Natural killer cell treated with Interleukin-12 subunit alpha and Interleukin-12 subunit beta and Interleukin-15 and Interleukin-18, amount 100 ng/mL, for 72 hours (primary cell): ENCODE measurements at regions not wholly inside any gene's neighbourhood (a gene's known extent, or its start where the extent isn't known, plus 50 kb on each side); places are given as distances from the start of the nearest gene placed in this dataset.
"Not testable (repeated sequence)": the region's sequence is repeated elsewhere in the genome, so short reads cannot be mapped to it uniquely, and the experiment has no call there.

ENCODE experiments used
- ATAC-seq, 2 donors: fragments of 150-1000 bp; cut with Tn5 transposase in 1 of 2; sonication (Bioruptor Pico), chemical (Tn5 transposase) in 1 of 2; 2 replicates each; pipeline ENCODE4 v1.10.0; 2021
- DNase-seq: peaks from one replicate; pipeline ENCODE4 v3.0.0; 2022; ENCODE audit warnings: low spot score
- H3K27ac Mint-ChIP-seq, 2 donors: 1 replicate in 1 of 2; 2 replicates in 1 of 2; pipeline ENCODE4 v1.8.0; 2022; ENCODE audit warnings: mixed read lengths in 2 of 2, mild to moderate bottlenecking in 1 of 2, moderate library complexity in 1 of 2
- H3K27me3 Mint-ChIP-seq, 2 donors: 1 replicate in 1 of 2; 2 replicates in 1 of 2; pipeline ENCODE4 v1.8.0; 2022; ENCODE audit warnings: mixed read lengths in 2 of 2
- H3K36me3 Mint-ChIP-seq: one replicate; pipeline ENCODE4 v1.8.0; 2022; ENCODE audit warnings: mixed read lengths
- H3K4me1 Mint-ChIP-seq, 2 donors: 1 replicate in 1 of 2; 2 replicates in 1 of 2; pipeline ENCODE4 v1.8.0; 2022; ENCODE audit warnings: low read depth in 2 of 2, mixed read lengths in 2 of 2, mild to moderate bottlenecking in 1 of 2
- H3K4me3 Mint-ChIP-seq: one replicate; pipeline ENCODE4 v1.8.0; 2022; ENCODE audit warnings: mixed read lengths
- H3K9me3 Mint-ChIP-seq: 2 replicates; pipeline ENCODE4 v1.8.0; 2022; ENCODE audit warnings: mixed read lengths

GRCh38 chr16:50497592-50497991 is 50.6 kb upstream of the NKD1 start:
- ATAC-seq (no peak), DNase-seq (no peak)
- peaks cover 2 to 4% of the 10 kb centered on the region in 2 donors for H3K27me3 Mint-ChIP-seq
- H3K27ac Mint-ChIP-seq = no peak overlapping the region
- no peaks in the 10 kb centered on the region for H3K4me1 Mint-ChIP-seq
- no peaks in the 10 kb centered on the region for H3K9me3 Mint-ChIP-seq
- H3K4me3 Mint-ChIP-seq = no peak overlapping the region
- H3K36me3 Mint-ChIP-seq = no peaks in the 10 kb centered on the region

GRCh38 chr16:50496990-50497389 is 51.2 kb upstream of the NKD1 start:
- ATAC-seq = peak in 1 of 2 donors; percentile 20
- no peaks in the 10 kb centered on the region for H3K9me3 Mint-ChIP-seq
- DNase-seq = no peak
- peaks cover 0 to 3% of the 10 kb centered on the region in 2 donors for H3K27me3 Mint-ChIP-seq
- no peak overlapping the region for H3K4me3 Mint-ChIP-seq
- no peak overlapping the region for H3K27ac Mint-ChIP-seq
- no peaks in the 10 kb centered on the region for H3K36me3 Mint-ChIP-seq
- H3K4me1 Mint-ChIP-seq = no peaks in the 10 kb centered on the region

- ATAC-seq (no peak), DNase-seq (no peak)
- Mint-ChIP-seq H3K4me1 (no peaks in the 10 kb centered on the region), H3K27me3 (peaks cover 6 to 7% of the 10 kb centered on the region in 2 donors), H3K4me3 (no peak overlapping the region), H3K9me3 (no peaks in the 10 kb centered on the region), H3K36me3 (no peaks in the 10 kb centered on the region), H3K27ac (no peak overlapping the region)
Measured at GRCh38 chr16:50495673-50496072, 52.5 kb upstream of the NKD1 start.

DNA sequence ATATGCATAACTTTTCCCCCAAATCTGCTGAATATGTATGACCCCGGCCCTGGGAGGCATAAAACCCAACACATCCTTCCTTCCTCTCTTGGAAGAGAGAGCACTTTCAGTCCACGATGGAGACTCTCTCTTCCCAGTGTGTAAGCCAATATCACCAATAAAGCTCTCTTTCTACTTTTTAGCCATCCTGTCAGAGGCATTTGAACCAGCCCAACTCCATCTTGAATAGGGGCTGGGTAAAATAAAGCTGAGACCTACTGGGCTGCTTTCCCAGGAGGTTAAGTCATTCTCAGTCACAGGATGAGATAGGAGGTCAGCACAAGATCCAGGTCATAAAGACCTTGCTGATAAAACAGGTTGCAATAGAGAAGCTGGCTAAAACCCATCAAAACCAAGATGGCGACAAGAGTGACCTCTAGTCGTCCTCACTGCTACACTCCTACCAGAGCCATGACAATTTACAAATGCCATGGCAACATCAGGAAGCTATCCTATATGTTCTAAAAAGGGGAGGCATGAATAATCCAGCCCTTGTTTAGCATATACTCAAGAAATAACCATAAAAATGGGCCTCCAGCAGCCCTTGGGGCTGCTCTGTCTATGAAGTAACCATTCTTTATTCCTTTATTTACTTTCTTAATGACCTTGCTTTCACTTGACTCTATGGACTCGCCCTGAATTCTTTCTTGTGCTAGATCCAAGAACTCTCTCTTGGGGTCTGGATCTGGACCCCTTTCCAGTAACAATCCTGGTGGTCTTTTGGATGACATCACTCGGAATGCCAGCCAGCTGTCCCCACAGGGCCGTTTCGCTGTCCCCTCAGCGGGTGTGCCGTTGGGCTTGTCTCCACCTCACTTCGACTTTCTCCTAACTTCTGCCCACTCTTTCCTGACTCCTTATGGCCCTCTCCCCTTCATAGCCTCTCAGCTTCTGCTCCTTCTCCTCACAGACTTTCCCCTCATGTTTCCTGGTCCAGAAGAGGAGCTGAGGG is 53.4 kb upstream of the NKD1 start:
- H3K27me3 Mint-ChIP-seq = peaks cover 6 to 7% of the 10 kb centered on the region in 2 donors
- ATAC-seq = no peak
- H3K4me1 Mint-ChIP-seq = no peaks in the 10 kb centered on the region
- no peak for DNase-seq
- no peaks in the 10 kb centered on the region for H3K36me3 Mint-ChIP-seq
- no peak overlapping the region for H3K4me3 Mint-ChIP-seq
- no peaks in the 10 kb centered on the region for H3K9me3 Mint-ChIP-seq
- no peak overlapping the region for H3K27ac Mint-ChIP-seq

- no peaks in the 10 kb centered on the region for H3K36me3 Mint-ChIP-seq
- ATAC-seq (no peak), DNase-seq (no peak)
- no peaks in the 10 kb centered on the region for H3K4me1 Mint-ChIP-seq
- no peak overlapping the region for H3K4me3 Mint-ChIP-seq
- no peak overlapping the region for H3K27ac Mint-ChIP-seq
- H3K27me3 Mint-ChIP-seq = peaks cover 15 to 20% of the 10 kb centered on the region in 2 donors
- H3K9me3 Mint-ChIP-seq = no peaks in the 10 kb centered on the region
Measured at GRCh38 chr16:50491516-50491915, 56.7 kb upstream of the NKD1 start.

GRCh38 chr16:50490828-50491227 is 57.4 kb upstream of the NKD1 start:
- Mint-ChIP-seq H3K9me3 (no peaks in the 10 kb centered on the region), H3K4me3 (no peak overlapping the region), H3K27ac (no peak overlapping the region), H3K4me1 (no peaks in the 10 kb centered on the region), H3K36me3 (no peaks in the 10 kb centered on the region), H3K27me3 (peaks cover 19 to 26% of the 10 kb centered on the region in 2 donors)
- DNase-seq = no peak
- no peak for ATAC-seq

GRCh38 chr16:50489182-50489581 is 59.0 kb upstream of the NKD1 start:
- no peak overlapping the region for H3K4me3 Mint-ChIP-seq
- DNase-seq = no peak

DNA sequence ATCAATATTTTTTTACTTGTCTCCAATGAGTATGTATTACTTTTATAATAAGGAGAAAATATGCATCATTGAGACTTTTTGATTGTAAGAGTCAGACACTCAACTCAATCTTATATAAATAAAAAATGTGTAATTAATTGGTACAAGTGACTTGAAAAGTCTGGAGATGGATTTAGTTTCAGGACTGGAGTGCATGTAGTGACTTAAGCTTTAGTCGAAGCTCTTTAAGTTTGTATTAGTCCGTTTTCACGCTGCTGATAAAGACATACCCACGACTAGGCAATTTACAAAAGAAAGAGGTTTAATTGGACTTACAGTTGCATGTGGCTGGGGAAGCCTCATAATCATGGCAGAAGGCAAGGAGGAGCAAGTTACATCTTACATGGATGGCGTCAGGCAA is 60.7 kb upstream of the NKD1 start:
- H3K27ac Mint-ChIP-seq = no peak overlapping the region
- H3K9me3 Mint-ChIP-seq = no peaks in the 10 kb centered on the region
- DNase-seq (no peak), ATAC-seq (no peak)
- H3K4me3 Mint-ChIP-seq = no peak overlapping the region
- H3K27me3 Mint-ChIP-seq = peaks cover 27 to 35% of the 10 kb centered on the region in 2 donors
- H3K4me1 Mint-ChIP-seq = no peaks in the 10 kb centered on the region
- no peaks in the 10 kb centered on the region for H3K36me3 Mint-ChIP-seq

More at GRCh38 chr16:50489182-50489581, 59.0 kb upstream of the NKD1 start:
- no peak for ATAC-seq
- Mint-ChIP-seq H3K27ac (no peak overlapping the region), H3K9me3 (no peaks in the 10 kb centered on the region), H3K4me1 (no peaks in the 10 kb centered on the region), H3K36me3 (no peaks in the 10 kb centered on the region), H3K27me3 (peaks cover 24 to 28% of the 10 kb centered on the region in 2 donors)

DNA sequence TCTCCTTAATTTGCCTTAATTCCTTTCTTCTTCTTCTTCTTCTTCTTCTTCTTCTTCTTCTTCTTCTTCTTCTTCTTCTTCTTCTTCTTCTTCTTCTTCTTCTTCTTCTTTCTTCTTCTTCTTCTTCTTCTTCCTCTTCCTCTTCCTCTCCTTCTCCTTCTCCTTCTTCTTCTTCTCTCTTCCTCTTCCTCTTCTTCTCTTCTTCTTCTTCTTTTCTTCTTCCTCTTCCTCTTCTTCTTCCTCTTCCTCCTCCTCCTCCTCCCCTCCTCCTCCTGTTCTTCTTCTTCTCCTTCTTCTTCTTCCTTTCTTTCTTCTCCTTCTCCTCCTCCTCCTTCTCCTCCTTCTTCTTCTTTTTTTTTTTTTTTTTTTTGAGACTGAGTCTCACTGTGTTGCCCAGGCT is 62.0 kb upstream of the NKD1 start:
- not testable (repeated sequence) for H3K27ac Mint-ChIP-seq, H3K4me3 Mint-ChIP-seq, H3K36me3 Mint-ChIP-seq, DNase-seq, H3K4me1 Mint-ChIP-seq, H3K9me3 Mint-ChIP-seq, ATAC-seq
- H3K27me3 Mint-ChIP-seq = peaks cover 30 to 33% of the 10 kb centered on the region in 2 donors

- Mint-ChIP-seq H3K4me3 (no peak overlapping the region), H3K36me3 (no peaks in the 10 kb centered on the region), H3K27ac (no peak overlapping the region), H3K9me3 (no peaks in the 10 kb centered on the region), H3K4me1 (no peaks in the 10 kb centered on the region), H3K27me3 (peaks cover 28 to 32% of the 10 kb centered on the region in 2 donors)
- DNase-seq = no peak
- no peak for ATAC-seq
Measured at GRCh38 chr16:50485232-50485631, 63.0 kb upstream of the NKD1 start.

DNA sequence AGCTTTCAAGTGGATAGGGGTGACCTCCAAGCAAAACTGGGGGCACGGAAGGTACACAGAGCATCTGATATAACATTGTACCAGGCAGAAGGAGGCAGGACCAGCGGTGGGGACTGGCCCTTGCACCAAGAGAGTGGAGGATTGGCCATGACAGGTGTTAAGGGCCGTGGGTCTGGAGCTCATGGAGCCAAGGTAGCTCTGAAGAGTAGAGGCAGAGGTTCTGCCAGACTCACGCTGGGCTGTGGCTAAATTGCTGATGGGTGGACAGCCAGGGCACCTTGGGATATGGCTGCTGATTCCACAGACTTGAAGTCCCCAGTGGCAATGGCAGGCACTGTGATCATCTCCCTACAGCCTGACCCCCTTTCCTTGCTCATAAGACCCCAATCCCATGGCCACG is 65.9 kb upstream of the NKD1 start:
- no peak for DNase-seq
- Mint-ChIP-seq H3K4me3 (no peak overlapping the region), H3K9me3 (no peaks in the 10 kb centered on the region), H3K4me1 (no peaks in the 10 kb centered on the region), H3K27ac (no peak overlapping the region), H3K36me3 (no peaks in the 10 kb centered on the region), H3K27me3 (peaks cover 30 to 36% of the 10 kb centered on the region in 2 donors)
- no peak for ATAC-seq

- Mint-ChIP-seq H3K36me3 (no peaks in the 10 kb centered on the region), H3K27ac (no peak overlapping the region), H3K27me3 (peaks cover 27 to 34% of the 10 kb centered on the region in 2 donors), H3K4me3 (no peak overlapping the region), H3K9me3 (no peaks in the 10 kb centered on the region), H3K4me1 (no peaks in the 10 kb centered on the region)
- no peak for ATAC-seq
- no peak for DNase-seq
Measured at GRCh38 chr16:50480206-50480605, 68.0 kb upstream of the NKD1 start.

DNA sequence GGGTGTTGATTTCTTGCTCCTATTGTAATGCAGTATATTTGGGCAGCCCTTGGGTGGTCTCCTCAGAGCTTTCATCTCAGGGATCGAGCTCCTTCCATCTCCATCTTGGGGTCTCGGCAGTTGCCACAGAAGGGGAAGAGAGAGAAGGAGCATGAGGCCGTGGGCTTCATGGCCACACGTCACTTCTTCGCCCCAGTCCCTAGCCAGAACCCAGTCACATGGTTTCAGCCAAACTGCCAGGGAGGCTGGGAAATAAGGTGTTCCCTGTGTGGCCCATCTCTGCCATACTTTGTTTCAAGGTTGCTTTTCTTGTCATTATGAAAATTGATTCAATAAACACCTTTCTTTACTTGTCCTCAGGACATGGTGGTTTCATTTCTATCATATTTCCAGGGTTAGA is 68.4 kb upstream of the NKD1 start:
- DNase-seq = no peak
- H3K27me3 Mint-ChIP-seq = peaks cover 27 to 33% of the 10 kb centered on the region in 2 donors
- no peaks in the 10 kb centered on the region for H3K4me1 Mint-ChIP-seq
- no peak overlapping the region for H3K4me3 Mint-ChIP-seq
- no peak for ATAC-seq
- H3K36me3 Mint-ChIP-seq = no peaks in the 10 kb centered on the region
- H3K9me3 Mint-ChIP-seq = no peaks in the 10 kb centered on the region
- H3K27ac Mint-ChIP-seq = no peak overlapping the region

GRCh38 chr16:50478773-50479149 is 69.4 kb upstream of the NKD1 start:
- Mint-ChIP-seq H3K27ac (no peak overlapping the region), H3K27me3 (peaks cover 20 to 28% of the 10 kb centered on the region in 2 donors), H3K4me1 (peaks cover 0 to 2% of the 10 kb centered on the region in 2 donors), H3K9me3 (no peaks in the 10 kb centered on the region), H3K4me3 (no peak overlapping the region), H3K36me3 (no peaks in the 10 kb centered on the region)
- no peak for DNase-seq
- no peak for ATAC-seq
